ENCODE measurements at regions not wholly inside any gene's neighbourhood (a gene's known extent, or its start where the extent isn't known, plus 50 kb on each side); places are given as distances from the start of the nearest gene placed in this dataset.
"Not testable (repeated sequence)": the region's sequence is repeated elsewhere in the genome, so short reads cannot be mapped to it uniquely, and the experiment has no call there.

GRCh38 chr6:115767931-115768330, 292.8 kb downstream of the FRK start:
- Mint-ChIP-seq H3K36me3 (ENCODE audit: low read depth) (no peaks in the 10 kb centered on the region), H3K4me1 (ENCODE audit: low read depth) (no peaks in the 10 kb centered on the region), H3K27me3 (no peaks in the 10 kb centered on the region), H3K9me3 (no peaks in the 10 kb centered on the region), H3K4me3 (no peak overlapping the region), H3K27ac (no peak overlapping the region)

- H3K36me3 Mint-ChIP-seq (ENCODE audit: low read depth): no peaks in the 10 kb centered on the region
- no peak overlapping the region for H3K27ac Mint-ChIP-seq
- H3K4me1 Mint-ChIP-seq (ENCODE audit: low read depth): no peaks in the 10 kb centered on the region
- H3K9me3 Mint-ChIP-seq: no peaks in the 10 kb centered on the region
- no peak overlapping the region for H3K4me3 Mint-ChIP-seq
- no peaks in the 10 kb centered on the region for H3K27me3 Mint-ChIP-seq
Measured at GRCh38 chr6:115766745-115767462, 293.8 kb downstream of the FRK start.

GRCh38 chr6:115765966-115766365, 294.7 kb downstream of the FRK start:
- no peaks in the 10 kb centered on the region for H3K4me1 Mint-ChIP-seq (ENCODE audit: low read depth)
- peaks cover under 1% of the 10 kb centered on the region for H3K9me3 Mint-ChIP-seq
- H3K36me3 Mint-ChIP-seq (ENCODE audit: low read depth): no peaks in the 10 kb centered on the region
- no peak overlapping the region for H3K4me3 Mint-ChIP-seq
- H3K27ac Mint-ChIP-seq: no peak overlapping the region
- no peaks in the 10 kb centered on the region for H3K27me3 Mint-ChIP-seq

- Mint-ChIP-seq H3K27ac (no peak overlapping the region), H3K36me3 (ENCODE audit: low read depth) (no peaks in the 10 kb centered on the region), H3K27me3 (no peaks in the 10 kb centered on the region), H3K9me3 (peaks cover 9% of the 10 kb centered on the region), H3K4me3 (no peak overlapping the region), H3K4me1 (ENCODE audit: low read depth) (no peaks in the 10 kb centered on the region)
Measured at GRCh38 chr6:115759051-115759450, 301.6 kb downstream of the FRK start.

GRCh38 chr6:115753446-115753845, 307.2 kb downstream of the FRK start:
- H3K4me3 Mint-ChIP-seq: no peak overlapping the region
- no peaks in the 10 kb centered on the region for H3K36me3 Mint-ChIP-seq (ENCODE audit: low read depth)
- H3K27ac Mint-ChIP-seq: no peak overlapping the region
- no peaks in the 10 kb centered on the region for H3K27me3 Mint-ChIP-seq
- H3K4me1 Mint-ChIP-seq (ENCODE audit: low read depth): no peaks in the 10 kb centered on the region
- peaks cover 5% of the 10 kb centered on the region for H3K9me3 Mint-ChIP-seq

GRCh38 chr6:115750946-115751345, 309.7 kb downstream of the FRK start:
- H3K36me3 Mint-ChIP-seq (ENCODE audit: low read depth): no peaks in the 10 kb centered on the region
- H3K27me3 Mint-ChIP-seq: no peaks in the 10 kb centered on the region
- no peaks in the 10 kb centered on the region for H3K9me3 Mint-ChIP-seq
- no peaks in the 10 kb centered on the region for H3K4me1 Mint-ChIP-seq (ENCODE audit: low read depth)
- no peak overlapping the region for H3K27ac Mint-ChIP-seq
- H3K4me3 Mint-ChIP-seq: no peak overlapping the region

GRCh38 chr6:115750292-115750691, 310.4 kb downstream of the FRK start:
- Mint-ChIP-seq H3K27me3 (no peaks in the 10 kb centered on the region), H3K4me3 (no peak overlapping the region), H3K4me1 (ENCODE audit: low read depth) (no peaks in the 10 kb centered on the region), H3K9me3 (no peaks in the 10 kb centered on the region), H3K27ac (no peak overlapping the region), H3K36me3 (ENCODE audit: low read depth) (no peaks in the 10 kb centered on the region)

GRCh38 chr6:115747719-115748118, 313.0 kb downstream of the FRK start:
- no peaks in the 10 kb centered on the region for H3K36me3 Mint-ChIP-seq (ENCODE audit: low read depth)
- no peaks in the 10 kb centered on the region for H3K4me1 Mint-ChIP-seq (ENCODE audit: low read depth)
- H3K9me3 Mint-ChIP-seq: no peaks in the 10 kb centered on the region
- H3K4me3 Mint-ChIP-seq: no peak overlapping the region
- no peak overlapping the region for H3K27ac Mint-ChIP-seq
- H3K27me3 Mint-ChIP-seq: no peaks in the 10 kb centered on the region

GRCh38 chr6:115746583-115746982, 314.1 kb downstream of the FRK start:
- H3K36me3 Mint-ChIP-seq (ENCODE audit: low read depth); H3K27ac Mint-ChIP-seq; H3K4me3 Mint-ChIP-seq; H3K4me1 Mint-ChIP-seq (ENCODE audit: low read depth); H3K9me3 Mint-ChIP-seq; H3K27me3 Mint-ChIP-seq: not testable (repeated sequence)

GRCh38 chr6:115740907-115741306, 319.8 kb downstream of the FRK start:
- Mint-ChIP-seq H3K27ac (no peak overlapping the region), H3K9me3 (peaks cover 4% of the 10 kb centered on the region), H3K4me1 (ENCODE audit: low read depth) (no peaks in the 10 kb centered on the region), H3K27me3 (no peaks in the 10 kb centered on the region), H3K36me3 (ENCODE audit: low read depth) (no peaks in the 10 kb centered on the region), H3K4me3 (no peak overlapping the region)

GRCh38 chr6:115735610-115736009, 325.1 kb downstream of the FRK start:
- Mint-ChIP-seq H3K36me3 (ENCODE audit: low read depth) (no peaks in the 10 kb centered on the region), H3K4me1 (ENCODE audit: low read depth) (no peaks in the 10 kb centered on the region), H3K27ac (no peak overlapping the region), H3K9me3 (peaks cover 7% of the 10 kb centered on the region), H3K4me3 (no peak overlapping the region), H3K27me3 (no peaks in the 10 kb centered on the region)

GRCh38 chr6:115733426-115733825, 327.3 kb downstream of the FRK start:
- H3K36me3 Mint-ChIP-seq (ENCODE audit: low read depth): no peaks in the 10 kb centered on the region
- H3K9me3 Mint-ChIP-seq: peaks cover 7% of the 10 kb centered on the region
- H3K27me3 Mint-ChIP-seq: no peaks in the 10 kb centered on the region
- no peak overlapping the region for H3K27ac Mint-ChIP-seq
- H3K4me1 Mint-ChIP-seq (ENCODE audit: low read depth): no peaks in the 10 kb centered on the region
- H3K4me3 Mint-ChIP-seq: no peak overlapping the region

- no peaks in the 10 kb centered on the region for H3K9me3 Mint-ChIP-seq
- H3K4me3 Mint-ChIP-seq: no peak overlapping the region
- H3K36me3 Mint-ChIP-seq (ENCODE audit: low read depth): no peaks in the 10 kb centered on the region
- H3K27ac Mint-ChIP-seq: no peak overlapping the region
- H3K4me1 Mint-ChIP-seq (ENCODE audit: low read depth): no peaks in the 10 kb centered on the region
- H3K27me3 Mint-ChIP-seq: no peaks in the 10 kb centered on the region
Measured at GRCh38 chr6:115729036-115729435, 331.7 kb downstream of the FRK start.

- H3K27me3 Mint-ChIP-seq: no peaks in the 10 kb centered on the region
- H3K4me1 Mint-ChIP-seq (ENCODE audit: low read depth): no peaks in the 10 kb centered on the region
- no peak overlapping the region for H3K27ac Mint-ChIP-seq
- H3K9me3 Mint-ChIP-seq: no peaks in the 10 kb centered on the region
- H3K4me3 Mint-ChIP-seq: no peak overlapping the region
- no peaks in the 10 kb centered on the region for H3K36me3 Mint-ChIP-seq (ENCODE audit: low read depth)
Measured at GRCh38 chr6:115728171-115728570, 332.5 kb downstream of the FRK start.

- Mint-ChIP-seq H3K36me3 (ENCODE audit: low read depth) (no peaks in the 10 kb centered on the region), H3K4me3 (no peak overlapping the region), H3K9me3 (no peaks in the 10 kb centered on the region), H3K27ac (no peak overlapping the region), H3K27me3 (no peaks in the 10 kb centered on the region), H3K4me1 (ENCODE audit: low read depth) (no peaks in the 10 kb centered on the region)
Measured at GRCh38 chr6:115721564-115721963, 339.1 kb downstream of the FRK start.

- no peak overlapping the region for H3K27ac Mint-ChIP-seq
- no peaks in the 10 kb centered on the region for H3K9me3 Mint-ChIP-seq
- no peaks in the 10 kb centered on the region for H3K27me3 Mint-ChIP-seq
Measured at GRCh38 chr6:115720900-115721299, 339.8 kb downstream of the FRK start.

More at GRCh38 chr6:115720900-115721299, 339.8 kb downstream of the FRK start:
- no peaks in the 10 kb centered on the region for H3K4me1 Mint-ChIP-seq (ENCODE audit: low read depth)
- H3K36me3 Mint-ChIP-seq (ENCODE audit: low read depth): no peaks in the 10 kb centered on the region
- no peak overlapping the region for H3K4me3 Mint-ChIP-seq

All from stimulated activated naive CD8-positive, alpha-beta T cell treated with anti-CD3 and anti-CD28 coated beads, Interleukin-15, Interleukin-2, amounts not matched to agents 100 ng/mL and 50 ng/mL, for 24 hours (primary cell).